ENCODE measurements at regions not wholly inside any gene's neighbourhood (a gene's known extent, or its start where the extent isn't known, plus 50 kb on each side); places are given as distances from the start of the nearest gene placed in this dataset.

GRCh38 chr15:61380270-61380669 is 151.2 kb upstream of the RORA start (continued):
- TF ChIP-seq USF1 (IDR thresholded peaks at IDR 0.05; ENCODE audit: borderline replicate concordance, extremely low read length, insufficient read depth, low read depth, low read length) (no peak), REST (IDR thresholded peaks at IDR 0.05; ENCODE audit: low read depth, low read length) (no peak), PAX8 (IDR thresholded peaks at IDR 0.05) (no peak), TBL1XR1 (IDR thresholded peaks at IDR 0.05; ENCODE audit: low read depth, low read length) (no peak), ZNF622 (IDR thresholded peaks at IDR 0.05) (no peak), SUPT20H (IDR thresholded peaks at IDR 0.05; ENCODE audit: borderline replicate concordance, control insufficient read depth, low read depth, low read length) (no peak), MEF2A (IDR thresholded peaks at IDR 0.05; ENCODE audit: insufficient read depth, low read depth, low read length) (no peak), IRF4 (IDR thresholded peaks at IDR 0.05; ENCODE audit: low read depth, low read length) (no peak), ZNF592 (IDR thresholded peaks at IDR 0.05) (no peak)
